ENCODE measurements at regions not wholly inside any gene's neighbourhood (a gene's known extent, or its start where the extent isn't known, plus 50 kb on each side); places are given as distances from the start of the nearest gene placed in this dataset.

GRCh38 chr1:172717722-172718465, 59.0 kb downstream of the FASLG start:
- H3K27ac Mint-ChIP-seq = no peak overlapping the region
- H3K4me1 Mint-ChIP-seq (ENCODE audit: low read depth) = peaks cover 41% of the 10 kb centered on the region
- POLR2A ChIA-PET = no interaction called here
- CTCF ChIA-PET = interaction anchor here (0.7 to 6.4 kb wide), 11 partner anchors 9 to 264 kb away, joined by 3 to 146 read pairs (median 6); partner anchors contain the start of gene FASLG
- H3K27me3 Mint-ChIP-seq = no peaks in the 10 kb centered on the region
- peaks cover 1% of the 10 kb centered on the region for H3K36me3 Mint-ChIP-seq
- H3K9me3 Mint-ChIP-seq = no peaks in the 10 kb centered on the region
- H3K4me3 Mint-ChIP-seq = no peak overlapping the region
- intact Hi-C loops (cut with micrococcal nuclease) = loop anchor here (2.0 kb wide), 3 partner anchors 19 to 185 kb away; partner anchors contain the start of gene SUCO
- DNase-seq = no peak

- Mint-ChIP-seq H3K27me3 (no peaks in the 10 kb centered on the region), H3K9me3 (no peaks in the 10 kb centered on the region), H3K4me3 (no peak overlapping the region), H3K36me3 (peaks cover 1% of the 10 kb centered on the region), H3K4me1 (ENCODE audit: low read depth) (peaks cover 37% of the 10 kb centered on the region), H3K27ac (no peak overlapping the region)
- intact Hi-C loops (cut with micrococcal nuclease) = loop anchor here (1.0 to 2.0 kb wide), 4 partner anchors 56 to 268 kb away; partner anchors contain the start of gene SUCO
- DNase-seq = no peak
- ChIA-PET CTCF (interaction anchor here (0.7 to 6.4 kb wide), 44 partner anchors 8 to 1031 kb away, joined by 3 to 146 read pairs (median 5); partner anchors contain the start of genes FASLG and PIGC), POLR2A (interaction anchor here (0.6 to 1.1 kb wide), 2 partner anchors 20 to 360 kb away, joined by 3 read pairs; no protein-coding TSS in a partner anchor)
These were observed 60.2 kb downstream of the FASLG start for GRCh38 chr1:172719066-172719627.

GRCh38 chr1:172719694-172720138, 60.8 kb downstream of the FASLG start:
- CTCF ChIA-PET = interaction anchor here (0.6 to 6.4 kb wide), 50 partner anchors 8 to 1099 kb away, joined by 3 to 146 read pairs (median 5); partner anchors contain the start of genes FASLG and PIGC

GRCh38 chr1:172720339-172720738, 61.4 kb downstream of the FASLG start:
- intact Hi-C loops (cut with micrococcal nuclease) = loop anchor here (10.0 kb wide), 1 partner anchor 716 kb away; no protein-coding TSS in a partner anchor

More at GRCh38 chr1:172719694-172720138, 60.8 kb downstream of the FASLG start:
- intact Hi-C loops (cut with micrococcal nuclease) = loop anchor here (1.0 to 10.0 kb wide), 5 partner anchors 57 to 715 kb away; partner anchors contain the start of gene SUCO
- H3K9me3 Mint-ChIP-seq = no peaks in the 10 kb centered on the region
- H3K4me1 Mint-ChIP-seq (ENCODE audit: low read depth) = peaks cover 41% of the 10 kb centered on the region
- H3K36me3 Mint-ChIP-seq = peaks cover 1% of the 10 kb centered on the region
- POLR2A ChIA-PET = interaction anchor here (1.1 kb wide), 1 partner anchor 21 kb away, joined by 3 read pairs; no protein-coding TSS in a partner anchor
- no peak overlapping the region for H3K4me3 Mint-ChIP-seq
- no peak overlapping the region for H3K27ac Mint-ChIP-seq
- DNase-seq = no peak
- no peaks in the 10 kb centered on the region for H3K27me3 Mint-ChIP-seq

GRCh38 chr1:172723251-172723650, 64.3 kb downstream of the FASLG start:
- Mint-ChIP-seq H3K27me3 (no peaks in the 10 kb centered on the region), H3K4me3 (no peak overlapping the region), H3K27ac (no peak overlapping the region), H3K9me3 (peaks cover 2% of the 10 kb centered on the region), H3K36me3 (no peaks in the 10 kb centered on the region), H3K4me1 (ENCODE audit: low read depth) (peaks cover 31% of the 10 kb centered on the region)
- ChIA-PET POLR2A (no interaction called here), CTCF (interaction anchor here (7.8 kb wide), 1 partner anchor 116 kb away, joined by 110 read pairs; no protein-coding TSS in a partner anchor)
- DNase-seq = no peak
- intact Hi-C loops (cut with micrococcal nuclease) = loop anchor here (10.0 kb wide), 1 partner anchor 718 kb away; no protein-coding TSS in a partner anchor

More at GRCh38 chr1:172720339-172720738, 61.4 kb downstream of the FASLG start:
- POLR2A ChIA-PET = no interaction called here
- Mint-ChIP-seq H3K4me1 (ENCODE audit: low read depth) (peaks cover 48% of the 10 kb centered on the region), H3K27me3 (no peaks in the 10 kb centered on the region), H3K36me3 (peaks cover 1% of the 10 kb centered on the region), H3K27ac (no peak overlapping the region), H3K4me3 (no peak overlapping the region), H3K9me3 (no peaks in the 10 kb centered on the region)
- DNase-seq = no peak
- CTCF ChIA-PET = interaction anchor here (0.6 to 6.4 kb wide), 42 partner anchors 7 to 1099 kb away, joined by 3 to 146 read pairs (median 7); partner anchors contain the start of genes FASLG and PIGC

- POLR2A ChIA-PET = interaction anchor here (0.6 to 1.0 kb wide), 2 partner anchors 135 to 313 kb away, joined by 3 read pairs; no protein-coding TSS in a partner anchor
These were observed 65.3 kb downstream of the FASLG start for GRCh38 chr1:172724232-172724631.

GRCh38 chr1:172724765-172725613, 66.1 kb downstream of the FASLG start:
- ChIA-PET POLR2A (interaction anchor here (0.6 to 1.5 kb wide), 4 partner anchors 16 to 314 kb away, joined by 3 to 4 read pairs (median 3); partner anchors contain the start of gene FASLG), CTCF (interaction anchor here (0.7 to 7.8 kb wide), 14 partner anchors 9 to 635 kb away, joined by 3 to 110 read pairs (median 4); partner anchors contain the start of gene FASLG)
- intact Hi-C loops (cut with micrococcal nuclease) = loop anchor here (5.0 to 10.0 kb wide), 2 partner anchors 633 to 720 kb away; no protein-coding TSS in a partner anchor
- Mint-ChIP-seq H3K27me3 (peaks cover 2% of the 10 kb centered on the region), H3K36me3 (peaks cover 2% of the 10 kb centered on the region), H3K9me3 (peaks cover 14% of the 10 kb centered on the region), H3K4me1 (ENCODE audit: low read depth) (peaks cover 18% of the 10 kb centered on the region), H3K4me3 (no peak overlapping the region), H3K27ac (no peak overlapping the region)
- DNase-seq = no peak

More at GRCh38 chr1:172724232-172724631, 65.3 kb downstream of the FASLG start:
- Mint-ChIP-seq H3K4me3 (no peak overlapping the region), H3K27me3 (no peaks in the 10 kb centered on the region), H3K9me3 (peaks cover 9% of the 10 kb centered on the region), H3K4me1 (ENCODE audit: low read depth) (peaks cover 25% of the 10 kb centered on the region), H3K36me3 (no peaks in the 10 kb centered on the region), H3K27ac (no peak overlapping the region)
- no peak for DNase-seq
- intact Hi-C loops (cut with micrococcal nuclease) = loop anchor here (10.0 kb wide), 1 partner anchor 719 kb away; no protein-coding TSS in a partner anchor
- CTCF ChIA-PET = interaction anchor here (0.7 to 7.8 kb wide), 6 partner anchors 8 to 273 kb away, joined by 3 to 110 read pairs (median 24); partner anchors contain the start of gene FASLG

GRCh38 chr1:172726740-172727139, 67.8 kb downstream of the FASLG start:
- Mint-ChIP-seq H3K27ac (no peak overlapping the region), H3K27me3 (peaks cover 2% of the 10 kb centered on the region), H3K9me3 (peaks cover 14% of the 10 kb centered on the region), H3K36me3 (peaks cover 2% of the 10 kb centered on the region), H3K4me3 (no peak overlapping the region), H3K4me1 (ENCODE audit: low read depth) (peaks cover 18% of the 10 kb centered on the region)
- ChIA-PET POLR2A (interaction anchor here (1.5 kb wide), 1 partner anchor 68 kb away, joined by 4 read pairs; the partner anchor contains the start of gene FASLG), CTCF (interaction anchor here (0.8 to 7.8 kb wide), 24 partner anchors 9 to 703 kb away, joined by 3 to 110 read pairs (median 5); partner anchors contain the start of gene SUCO)
- DNase-seq = no peak
- intact Hi-C loops (cut with micrococcal nuclease) = loop anchor here (5.0 to 10.0 kb wide), 2 partner anchors 634 to 722 kb away; no protein-coding TSS in a partner anchor

GRCh38 chr1:172727275-172727857, 68.5 kb downstream of the FASLG start:
- Mint-ChIP-seq H3K27me3 (peaks cover 4% of the 10 kb centered on the region), H3K9me3 (peaks cover 14% of the 10 kb centered on the region), H3K27ac (no peak overlapping the region), H3K4me3 (no peak overlapping the region), H3K36me3 (peaks cover 2% of the 10 kb centered on the region), H3K4me1 (ENCODE audit: low read depth) (peaks cover 18% of the 10 kb centered on the region)
- intact Hi-C loops (cut with micrococcal nuclease) = loop anchor here (5.0 to 10.0 kb wide), 2 partner anchors 635 to 723 kb away; no protein-coding TSS in a partner anchor
- ChIA-PET POLR2A (no interaction called here), CTCF (interaction anchor here (0.6 to 7.8 kb wide), 37 partner anchors 8 to 985 kb away, joined by 3 to 110 read pairs (median 4); partner anchors contain the start of genes SUCO and VAMP4)
- no peak for DNase-seq

- Mint-ChIP-seq H3K4me3 (no peak overlapping the region), H3K27me3 (peaks cover 4% of the 10 kb centered on the region), H3K36me3 (peaks cover 2% of the 10 kb centered on the region), H3K9me3 (peaks cover 14% of the 10 kb centered on the region), H3K4me1 (ENCODE audit: low read depth) (peaks cover 18% of the 10 kb centered on the region), H3K27ac (no peak overlapping the region)
- ChIA-PET CTCF (interaction anchor here (0.6 to 7.8 kb wide), 39 partner anchors 8 to 986 kb away, joined by 3 to 110 read pairs (median 4); partner anchors contain the start of genes SUCO and VAMP4), POLR2A (no interaction called here)
- DNase-seq = peak; percentile 69
- intact Hi-C loops (cut with micrococcal nuclease) = loop anchor here (1.0 to 10.0 kb wide), 4 partner anchors 119 to 723 kb away; no protein-coding TSS in a partner anchor
These were observed 69.2 kb downstream of the FASLG start for GRCh38 chr1:172727956-172728603.
